ENCODE measurements at regions not wholly inside any gene's neighbourhood (a gene's known extent, or its start where the extent isn't known, plus 50 kb on each side); places are given as distances from the start of the nearest gene placed in this dataset.

GRCh38 chr16:86865851-86866662, 287.7 kb downstream of the FOXL1 start:
- TF ChIP-seq ZFX (IDR thresholded peaks at IDR 0.05; ENCODE audit: borderline replicate concordance) (no peak), CTCF (IDR thresholded peaks at IDR 0.05) (no peak)

Data from 22Rv1 (cell line).